Uterus (tissue), 3 donors: ENCODE measurements at regions not wholly inside any gene's neighbourhood (a gene's known extent, or its start where the extent isn't known, plus 50 kb on each side); places are given as distances from the start of the nearest gene placed in this dataset.

ENCODE experiments used
- DNase-seq, 2 donors: peaks; one replicate each; pipeline ENCODE4 v3.0.0-alpha.2; 2019 to 2020
- H3K27ac ChIP-seq, 2 donors: fragments of 200-600 bp; sonication (generic); 1 replicate in 1 of 2; 2 replicates in 1 of 2; pipeline ENCODE4 v1.5.1; 2016 to 2018
- H3K27me3 ChIP-seq, 2 donors: fragments of 200-600 bp; sonication (generic); one replicate each; pipeline ENCODE4 v1.5.1; 2018 to 2019; ENCODE audit warnings: control low read depth in 1 of 2
- H3K36me3 ChIP-seq, 2 donors: fragments of 200-600 bp; sonication (generic); one replicate each; pipeline ENCODE4 v1.5.1; 2019; ENCODE audit warnings: control low read depth in 1 of 2
- H3K4me1 ChIP-seq, 2 donors: fragments of 200-600 bp; sonication (generic); one replicate each; pipeline ENCODE4 v1.5.1; 2018 to 2019; ENCODE audit warnings: control low read depth in 1 of 2
- H3K4me3 ChIP-seq, 2 donors: fragments of 200-600 bp; sonication (generic); 1 replicate in 1 of 2; 2 replicates in 1 of 2; pipeline ENCODE4 v1.5.1; 2018 to 2019; ENCODE audit warnings: mild to moderate bottlenecking in 1 of 2
- H3K9me3 ChIP-seq, 2 donors: fragments of 200-600 bp; sonication (generic); one replicate each; pipeline ENCODE4 v1.5.1; 2019; ENCODE audit warnings: control low read depth in 1 of 2
- POLR2A ChIP-seq, 2 donors: fragments of 450-650 bp; IDR thresholded peaks; one replicate each; pipeline ENCODE4 v1.6.1; 2016; ENCODE audit warnings: antibody characterized with exemption in 2 of 2, mild to moderate bottlenecking in 1 of 2, moderate library complexity in 1 of 2
- intact Hi-C: fragments of 100-400 bp; cut with DNase I; formaldehyde crosslinking; loops from one replicate; pipeline ENCODE4 v1.15.1; 2023; ENCODE audit warnings: low total_unique reads
- TF ChIP-seq, protein P1 (sequence below), 4 experiments: fragments of 200-600 bp in 2 of 4; fragments of 450-650 bp in 2 of 4; sonication (generic) in 2 of 4; IDR thresholded peaks; one replicate each; pipeline ENCODE4 v1.5.1; 2016 to 2019; ENCODE audit warnings: antibody characterized with exemption in 4 of 4, mild to moderate bottlenecking in 2 of 4, moderate library complexity in 1 of 4
- donor health status: DM: yes; HTN: yes; CAD: no.

DNA sequence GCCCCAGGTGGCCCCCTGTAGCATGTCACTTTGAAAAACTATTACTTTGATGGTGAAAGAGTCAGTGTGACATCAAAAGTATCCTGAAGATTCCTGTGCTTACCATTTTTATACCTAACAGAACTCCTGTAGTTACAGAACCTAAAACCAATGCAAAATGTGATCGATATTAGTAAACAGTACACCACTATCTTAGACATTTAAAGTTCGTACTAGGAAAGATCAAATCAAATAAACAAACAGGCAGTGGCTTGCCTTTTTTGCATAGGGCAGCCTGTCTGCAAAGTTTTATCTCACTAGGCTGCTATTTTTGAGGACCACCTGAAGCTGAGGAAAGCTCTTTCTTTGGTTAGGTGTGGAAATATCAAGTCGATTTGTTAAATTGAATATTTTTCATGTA lies 944.0 kb upstream of the CITED2 start:
- no peak for DNase-seq
- H3K36me3 ChIP-seq = no peaks in the 10 kb centered on the region
- TF ChIP-seq, protein P1, sequence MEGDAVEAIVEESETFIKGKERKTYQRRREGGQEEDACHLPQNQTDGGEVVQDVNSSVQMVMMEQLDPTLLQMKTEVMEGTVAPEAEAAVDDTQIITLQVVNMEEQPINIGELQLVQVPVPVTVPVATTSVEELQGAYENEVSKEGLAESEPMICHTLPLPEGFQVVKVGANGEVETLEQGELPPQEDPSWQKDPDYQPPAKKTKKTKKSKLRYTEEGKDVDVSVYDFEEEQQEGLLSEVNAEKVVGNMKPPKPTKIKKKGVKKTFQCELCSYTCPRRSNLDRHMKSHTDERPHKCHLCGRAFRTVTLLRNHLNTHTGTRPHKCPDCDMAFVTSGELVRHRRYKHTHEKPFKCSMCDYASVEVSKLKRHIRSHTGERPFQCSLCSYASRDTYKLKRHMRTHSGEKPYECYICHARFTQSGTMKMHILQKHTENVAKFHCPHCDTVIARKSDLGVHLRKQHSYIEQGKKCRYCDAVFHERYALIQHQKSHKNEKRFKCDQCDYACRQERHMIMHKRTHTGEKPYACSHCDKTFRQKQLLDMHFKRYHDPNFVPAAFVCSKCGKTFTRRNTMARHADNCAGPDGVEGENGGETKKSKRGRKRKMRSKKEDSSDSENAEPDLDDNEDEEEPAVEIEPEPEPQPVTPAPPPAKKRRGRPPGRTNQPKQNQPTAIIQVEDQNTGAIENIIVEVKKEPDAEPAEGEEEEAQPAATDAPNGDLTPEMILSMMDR (IDR thresholded peaks at IDR 0.05) = no peak
- TF ChIP-seq POLR2A (IDR thresholded peaks at IDR 0.05) = no peak
- intact Hi-C loops = no loop called here
- H3K4me1 ChIP-seq = no peaks in the 10 kb centered on the region
- no peaks in the 10 kb centered on the region for H3K27me3 ChIP-seq
- no peaks in the 10 kb centered on the region for H3K9me3 ChIP-seq
- H3K27ac ChIP-seq = no peak overlapping the region
- H3K4me3 ChIP-seq = no peak overlapping the region

DNA sequence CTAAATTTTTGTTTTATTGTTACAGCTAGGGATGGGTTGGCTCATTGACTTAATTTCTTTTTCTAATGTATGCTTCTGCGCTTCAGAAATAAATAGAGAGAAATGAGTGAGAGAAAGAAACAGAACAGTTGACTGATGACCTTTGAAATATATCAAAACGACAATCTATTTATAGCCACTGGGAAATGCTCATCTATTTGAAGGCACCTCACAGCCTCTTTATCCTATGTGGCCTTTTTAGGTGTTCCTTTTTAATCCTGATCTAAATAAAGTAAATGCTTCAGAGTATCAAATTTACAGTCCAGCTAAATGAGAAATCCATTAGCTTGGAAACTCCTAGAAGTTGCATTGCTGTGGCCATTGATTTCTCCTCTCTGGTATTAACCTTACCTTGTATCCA lies 943.5 kb upstream of the CITED2 start:
- no peaks in the 10 kb centered on the region for H3K4me1 ChIP-seq
- no peaks in the 10 kb centered on the region for H3K36me3 ChIP-seq
- H3K27ac ChIP-seq = no peak overlapping the region
- intact Hi-C loops = no loop called here
- no peaks in the 10 kb centered on the region for H3K27me3 ChIP-seq
- TF ChIP-seq POLR2A (IDR thresholded peaks at IDR 0.05) = no peak
- TF ChIP-seq, protein P1 (IDR thresholded peaks at IDR 0.05) = no peak
- H3K9me3 ChIP-seq = no peaks in the 10 kb centered on the region
- no peak for DNase-seq
- H3K4me3 ChIP-seq = no peak overlapping the region

DNA sequence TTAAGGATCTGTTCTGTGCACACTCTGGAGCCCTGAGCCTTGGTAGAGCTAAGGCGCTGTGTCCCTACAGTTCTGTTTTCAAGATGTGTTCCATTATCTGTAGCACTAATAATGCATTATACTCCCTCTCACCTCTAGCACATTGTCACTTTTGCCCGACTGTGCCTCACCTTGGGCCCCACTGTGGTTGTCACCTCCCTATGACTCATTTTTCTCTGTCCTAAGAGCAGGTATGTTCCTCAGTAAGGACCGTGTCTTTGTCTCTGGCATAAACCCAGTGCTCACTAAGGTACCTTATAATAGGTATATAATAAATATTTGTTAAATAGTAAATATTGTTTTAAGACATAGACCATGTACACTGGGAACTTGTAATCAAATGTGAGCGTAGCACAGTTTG lies 942.5 kb upstream of the CITED2 start:
- intact Hi-C loops = no loop called here
- no peak overlapping the region for H3K27ac ChIP-seq

DNA sequence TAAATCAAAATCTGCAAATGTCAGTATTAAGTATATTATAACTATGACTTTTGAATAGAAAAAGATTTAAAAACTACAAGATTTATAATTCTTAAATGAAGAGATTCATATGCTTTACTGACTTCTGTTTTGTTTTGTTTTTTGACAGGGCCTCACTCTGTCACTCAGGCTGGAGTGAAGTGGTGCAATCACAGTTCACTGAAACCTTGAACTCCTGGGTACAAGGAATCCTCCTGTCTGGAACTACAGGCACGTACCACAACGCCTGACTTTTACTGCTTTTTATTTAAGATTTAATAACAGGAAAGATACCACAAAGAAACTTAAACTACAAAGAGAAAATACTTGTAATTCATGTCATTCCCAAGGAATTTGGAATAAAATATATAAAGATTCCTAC lies 940.2 kb upstream of the CITED2 start:
- H3K27me3 ChIP-seq = no peaks in the 10 kb centered on the region
- H3K36me3 ChIP-seq = no peaks in the 10 kb centered on the region
- DNase-seq = no peak
- TF ChIP-seq POLR2A (IDR thresholded peaks at IDR 0.05) = no peak
- TF ChIP-seq, protein P1 (IDR thresholded peaks at IDR 0.05) = no peak
- H3K4me1 ChIP-seq = no peaks in the 10 kb centered on the region
- intact Hi-C loops = no loop called here
- H3K27ac ChIP-seq = no peak overlapping the region
- H3K9me3 ChIP-seq = no peaks in the 10 kb centered on the region
- no peak overlapping the region for H3K4me3 ChIP-seq

More for the DNA sequence above, 942.5 kb upstream of the CITED2 start:
- no peak overlapping the region for H3K4me3 ChIP-seq
- no peak for DNase-seq
- H3K9me3 ChIP-seq = no peaks in the 10 kb centered on the region
- H3K4me1 ChIP-seq = no peaks in the 10 kb centered on the region
- no peaks in the 10 kb centered on the region for H3K36me3 ChIP-seq
- H3K27me3 ChIP-seq = no peaks in the 10 kb centered on the region
- TF ChIP-seq POLR2A (IDR thresholded peaks at IDR 0.05) = no peak
- TF ChIP-seq, protein P1 (IDR thresholded peaks at IDR 0.05) = no peak

DNA sequence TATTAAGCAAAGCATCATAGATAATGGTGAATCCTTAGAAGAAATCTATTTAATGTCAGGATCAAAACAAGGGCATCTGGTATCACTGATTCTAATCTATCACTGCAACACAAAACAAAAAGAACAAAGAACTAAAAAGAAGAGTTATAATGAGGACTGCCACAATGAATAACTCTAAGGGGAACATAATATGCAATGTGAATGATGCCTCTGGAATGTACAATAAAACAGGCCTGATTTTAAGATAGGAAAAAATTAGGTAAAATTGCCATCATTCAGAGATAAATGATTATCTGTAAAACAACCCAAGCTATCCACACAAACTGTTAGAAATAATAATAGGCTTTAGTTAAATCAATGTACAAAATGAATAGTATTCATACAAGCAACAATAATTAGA lies 936.7 kb upstream of the CITED2 start:
- Histone ChIP-seq H3K4me3 (no peak overlapping the region), H3K9me3 (no peaks in the 10 kb centered on the region), H3K4me1 (no peaks in the 10 kb centered on the region), H3K27me3 (no peaks in the 10 kb centered on the region), H3K27ac (no peak overlapping the region), H3K36me3 (no peaks in the 10 kb centered on the region)
- TF ChIP-seq, protein P1 (IDR thresholded peaks at IDR 0.05) = no peak
- TF ChIP-seq POLR2A (IDR thresholded peaks at IDR 0.05) = no peak
- intact Hi-C loops = no loop called here
- DNase-seq = no peak
